Thymus (tissue), 11 donors: ENCODE measurements at regions not wholly inside any gene's neighbourhood (a gene's known extent, or its start where the extent isn't known, plus 50 kb on each side); places are given as distances from the start of the nearest gene placed in this dataset.

ENCODE experiments used
- DNase-seq, 9 donors: peaks; one replicate each; pipeline ENCODE4 v3.0.0-alpha.2; 2013; ENCODE audit warnings: low spot score in 9 of 9, low read depth in 6 of 9, missing footprints in 1 of 9
- H3K27ac ChIP-seq, 2 donors: one replicate each; pipeline ENCODE4 v1.5.1; 2013; ENCODE audit warnings: control low read depth in 1 of 2, low read depth in 1 of 2, low read length in 1 of 2, mild to moderate bottlenecking in 1 of 2, moderate library complexity in 1 of 2
- H3K27me3 ChIP-seq, 2 donors: one replicate each; pipeline ENCODE4 v1.5.1; 2013; ENCODE audit warnings: low read length in 1 of 2; ENCODE audit not compliant: control insufficient read depth in 2 of 2, insufficient read depth in 1 of 2
- H3K36me3 ChIP-seq, 2 donors: one replicate each; pipeline ENCODE4 v1.5.1; 2013; ENCODE audit warnings: low read length in 1 of 2, mild to moderate bottlenecking in 1 of 2, moderate library complexity in 1 of 2; ENCODE audit not compliant: control insufficient read depth in 2 of 2, insufficient read depth in 2 of 2
- H3K4me1 ChIP-seq, 2 donors: one replicate each; pipeline ENCODE4 v1.5.1; 2013; ENCODE audit warnings: low read length in 2 of 2; ENCODE audit not compliant: control insufficient read depth in 2 of 2, insufficient read depth in 2 of 2
- H3K4me3 ChIP-seq, 2 donors: one replicate each; pipeline ENCODE4 v1.5.1; 2013; ENCODE audit warnings: low read length in 2 of 2, control low read depth in 1 of 2, mild to moderate bottlenecking in 1 of 2
- H3K9me3 ChIP-seq, 2 donors: one replicate each; pipeline ENCODE4 v1.5.1; 2013; ENCODE audit warnings: low read length in 1 of 2, mild to moderate bottlenecking in 1 of 2; ENCODE audit not compliant: control insufficient read depth in 2 of 2, insufficient read depth in 1 of 2
- WGBS: extraction: QIAGEN DNeasy Blood & Tissue Kit; methylation state at CpG from one replicate; pipeline ENCODE4 v1.1.7; 2013; 5-methylcytosine and 5-hydroxymethylcytosine counted together
- donor health status: healthy.

- H3K4me3 ChIP-seq: no peak overlapping the region
- WGBS: 80% methylated on average over 5 of the region's 5 CpGs
- DNase-seq: no peak
- H3K36me3 ChIP-seq: no peaks in the 10 kb centered on the region
- H3K27ac ChIP-seq: no peak overlapping the region
- H3K4me1 ChIP-seq: no peaks in the 10 kb centered on the region
- H3K9me3 ChIP-seq: no peaks in the 10 kb centered on the region
- H3K27me3 ChIP-seq: no peaks in the 10 kb centered on the region
Measured at GRCh38 chr5:128591598-128592455, 53.8 kb upstream of the FBN2 start.

- Histone ChIP-seq H3K4me1 (no peaks in the 10 kb centered on the region), H3K36me3 (no peaks in the 10 kb centered on the region), H3K9me3 (no peaks in the 10 kb centered on the region), H3K4me3 (no peak overlapping the region), H3K27me3 (no peaks in the 10 kb centered on the region), H3K27ac (no peak overlapping the region)
- 77% methylated on average over 4 of the region's 4 CpGs for WGBS
- no peak for DNase-seq
Measured at GRCh38 chr5:128596071-128596470, 58.0 kb upstream of the FBN2 start.

- 95% methylated on average over 3 of the region's 3 CpGs for WGBS
- no peak for DNase-seq
- no peak overlapping the region for H3K27ac ChIP-seq
Measured at GRCh38 chr5:128597156-128597555, 59.1 kb upstream of the FBN2 start.

GRCh38 chr5:128613128-128613527 lies 75.1 kb upstream of the FBN2 start:
- 88% methylated on average over 4 of the region's 4 CpGs for WGBS
- H3K27ac ChIP-seq: no peak overlapping the region
- H3K4me3 ChIP-seq: no peak overlapping the region
- no peaks in the 10 kb centered on the region for H3K9me3 ChIP-seq
- no peak for DNase-seq
- no peaks in the 10 kb centered on the region for H3K36me3 ChIP-seq
- no peaks in the 10 kb centered on the region for H3K27me3 ChIP-seq
- no peaks in the 10 kb centered on the region for H3K4me1 ChIP-seq

More at GRCh38 chr5:128597156-128597555, 59.1 kb upstream of the FBN2 start:
- Histone ChIP-seq H3K4me1 (no peaks in the 10 kb centered on the region), H3K4me3 (no peak overlapping the region), H3K36me3 (no peaks in the 10 kb centered on the region), H3K27me3 (no peaks in the 10 kb centered on the region), H3K9me3 (no peaks in the 10 kb centered on the region)

- no peaks in the 10 kb centered on the region for H3K27me3 ChIP-seq
- no peaks in the 10 kb centered on the region for H3K9me3 ChIP-seq
- no peak overlapping the region for H3K4me3 ChIP-seq
- DNase-seq: no peak
- H3K36me3 ChIP-seq: no peaks in the 10 kb centered on the region
- no peaks in the 10 kb centered on the region for H3K4me1 ChIP-seq
- no peak overlapping the region for H3K27ac ChIP-seq
Measured at GRCh38 chr5:128613766-128614165, 75.7 kb upstream of the FBN2 start.

- H3K27me3 ChIP-seq: no peaks in the 10 kb centered on the region
- H3K36me3 ChIP-seq: no peaks in the 10 kb centered on the region
- no peak for DNase-seq
- H3K9me3 ChIP-seq: no peaks in the 10 kb centered on the region
- H3K4me1 ChIP-seq: no peaks in the 10 kb centered on the region
- no peak overlapping the region for H3K27ac ChIP-seq
- no peak overlapping the region for H3K4me3 ChIP-seq
Measured at GRCh38 chr5:128615578-128615977, 77.5 kb upstream of the FBN2 start.

GRCh38 chr5:128626536-128627090 lies 88.6 kb upstream of the FBN2 start:
- Histone ChIP-seq H3K27me3 (no peaks in the 10 kb centered on the region), H3K4me3 (no peak overlapping the region), H3K27ac (no peak overlapping the region), H3K4me1 (no peaks in the 10 kb centered on the region), H3K9me3 (no peaks in the 10 kb centered on the region), H3K36me3 (no peaks in the 10 kb centered on the region)
- DNase-seq: no peak
- 64% methylated on average over 1 of the region's 1 CpG for WGBS

- H3K36me3 ChIP-seq: no peaks in the 10 kb centered on the region
- DNase-seq: no peak
- H3K4me1 ChIP-seq: no peaks in the 10 kb centered on the region
- no peak overlapping the region for H3K27ac ChIP-seq
- WGBS: 93% methylated on average over 1 of the region's 1 CpG
- no peaks in the 10 kb centered on the region for H3K27me3 ChIP-seq
- H3K9me3 ChIP-seq: no peaks in the 10 kb centered on the region
- no peak overlapping the region for H3K4me3 ChIP-seq
Measured at GRCh38 chr5:128627939-128628338, 89.9 kb upstream of the FBN2 start.

- WGBS: 93% methylated on average over 3 of the region's 3 CpGs
- no peaks in the 10 kb centered on the region for H3K36me3 ChIP-seq
- no peak overlapping the region for H3K27ac ChIP-seq
- H3K4me3 ChIP-seq: no peak overlapping the region
- no peaks in the 10 kb centered on the region for H3K9me3 ChIP-seq
- H3K27me3 ChIP-seq: no peaks in the 10 kb centered on the region
- H3K4me1 ChIP-seq: no peaks in the 10 kb centered on the region
- no peak for DNase-seq
Measured at GRCh38 chr5:128629157-128629556, 91.1 kb upstream of the FBN2 start.
